ENCODE measurements at regions not wholly inside any gene's neighbourhood (a gene's known extent, or its start where the extent isn't known, plus 50 kb on each side); places are given as distances from the start of the nearest gene placed in this dataset.
"Not testable (repeated sequence)": the region's sequence is repeated elsewhere in the genome, so short reads cannot be mapped to it uniquely, and the experiment has no call there.

DNA sequence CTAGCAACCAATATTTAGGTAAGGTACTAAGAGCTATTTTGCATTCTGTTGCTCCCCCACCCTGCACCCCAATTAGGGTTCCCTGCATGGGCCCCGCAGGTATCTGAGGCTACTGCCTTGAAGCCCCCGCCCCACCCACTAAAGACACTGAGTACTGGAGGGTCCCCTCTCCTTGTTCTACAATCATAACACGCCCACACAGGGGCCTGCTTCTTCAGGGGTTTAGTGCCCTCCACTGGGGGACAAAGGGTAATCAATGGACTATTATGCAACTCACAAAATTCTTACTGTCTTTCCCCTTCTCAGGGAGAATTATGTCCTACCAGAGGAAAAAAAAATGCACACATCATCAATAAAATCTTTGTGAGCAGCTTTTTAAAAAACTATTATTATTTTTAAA, 113.1 kb downstream of the ATP6V0E2 start:
- TF ChIP-seq, protein P1, sequence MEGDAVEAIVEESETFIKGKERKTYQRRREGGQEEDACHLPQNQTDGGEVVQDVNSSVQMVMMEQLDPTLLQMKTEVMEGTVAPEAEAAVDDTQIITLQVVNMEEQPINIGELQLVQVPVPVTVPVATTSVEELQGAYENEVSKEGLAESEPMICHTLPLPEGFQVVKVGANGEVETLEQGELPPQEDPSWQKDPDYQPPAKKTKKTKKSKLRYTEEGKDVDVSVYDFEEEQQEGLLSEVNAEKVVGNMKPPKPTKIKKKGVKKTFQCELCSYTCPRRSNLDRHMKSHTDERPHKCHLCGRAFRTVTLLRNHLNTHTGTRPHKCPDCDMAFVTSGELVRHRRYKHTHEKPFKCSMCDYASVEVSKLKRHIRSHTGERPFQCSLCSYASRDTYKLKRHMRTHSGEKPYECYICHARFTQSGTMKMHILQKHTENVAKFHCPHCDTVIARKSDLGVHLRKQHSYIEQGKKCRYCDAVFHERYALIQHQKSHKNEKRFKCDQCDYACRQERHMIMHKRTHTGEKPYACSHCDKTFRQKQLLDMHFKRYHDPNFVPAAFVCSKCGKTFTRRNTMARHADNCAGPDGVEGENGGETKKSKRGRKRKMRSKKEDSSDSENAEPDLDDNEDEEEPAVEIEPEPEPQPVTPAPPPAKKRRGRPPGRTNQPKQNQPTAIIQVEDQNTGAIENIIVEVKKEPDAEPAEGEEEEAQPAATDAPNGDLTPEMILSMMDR (optimal IDR thresholded peaks at IDR 0.05 in 1 of 3, IDR thresholded peaks at IDR 0.05 in 1 of 3, conservative IDR thresholded peaks at IDR 0.05 in 1 of 3; ENCODE audit: extremely low read depth in 1 of 3, insufficient read depth in 2 of 3, low read length in 3 of 3), result not testable (repeated sequence)
- TF ChIP-seq EZH2 (IDR thresholded peaks at IDR 0.05; ENCODE audit: low read length), result not testable (repeated sequence)
